ENCODE measurements at regions not wholly inside any gene's neighbourhood (a gene's known extent, or its start where the extent isn't known, plus 50 kb on each side); places are given as distances from the start of the nearest gene placed in this dataset.

GRCh38 chr11:7165911-7166310, 77.1 kb downstream of the RBMXL2 start:
- no peak for TF ChIP-seq EZH2 (optimal IDR thresholded peaks at IDR 0.05; ENCODE audit: low read depth, low read length)
- TF ChIP-seq CTCF (IDR thresholded peaks at IDR 0.05; ENCODE audit: low read length), result no peak
- no peak for TF ChIP-seq EZH2phosphoT487 (IDR thresholded peaks at IDR 0.05; ENCODE audit: low read length)

All from MM.1S (cell line).